SK-N-SH (cell line): ENCODE measurements at regions not wholly inside any gene's neighbourhood (a gene's known extent, or its start where the extent isn't known, plus 50 kb on each side); places are given as distances from the start of the nearest gene placed in this dataset.

Experiments
- CTCF ChIA-PET: fragments of 300-600, 350-600 bp; formaldehyde crosslinking; extraction: SDS; loops from one replicate; lab custom pipeline; 2021; lab: Yijun Ruan, JAX
- POLR2A ChIA-PET: fragments of 350-600 bp; sonication (Branson Sonifier 250); formaldehyde crosslinking; extraction: SDS; loops from one replicate; lab custom pipeline; 2020; ENCODE audit warnings: antibody characterized with exemption, inconsistent platforms; lab: Yijun Ruan, JAX
- DNase-seq: peaks from one replicate; pipeline ENCODE4 v3.0.0; 2012
- H2AFZ ChIP-seq: fragments of 200-600 bp; sonication (generic); 2 replicates; pipeline ENCODE4 v1.8.1; 2016; ENCODE audit warnings: antibody characterized with exemption, mild to moderate bottlenecking, low read depth
- H3F3A ChIP-seq: fragments of 200-600 bp; sonication (generic); replicated peaks from 2 replicates; pipeline ENCODE3; 2016; ENCODE audit warnings: antibody characterized with exemption, mild to moderate bottlenecking; ENCODE audit not compliant: insufficient read depth
- H3K27ac ChIP-seq, 2 experiments: fragments of 200-500 bp in 1 of 2; fragments of 200-600 bp in 1 of 2; sonication (Bioruptor generic) in 1 of 2; sonication (generic), shearing (Covaris generic) in 1 of 2; 2 replicates each; pipeline versions ENCODE4 v1.5.1 to v1.6.1; 2014 to 2016; ENCODE audit warnings: low read depth in 2 of 2, inconsistent platforms in 1 of 2, low read length in 1 of 2, mild to moderate bottlenecking in 1 of 2, mixed read lengths in 1 of 2
- H3K27me3 ChIP-seq: fragments of 200-600 bp; sonication (generic), shearing (Covaris generic); 2 replicates; pipeline ENCODE4 v1.6.1; 2016; ENCODE audit warnings: mixed run types; ENCODE audit not compliant: insufficient read depth
- H3K36me3 ChIP-seq, 2 experiments: fragments of 200-500 bp in 1 of 2; fragments of 200-600 bp in 1 of 2; sonication (Bioruptor generic) in 1 of 2; sonication (generic) in 1 of 2; replicated peaks in 1 of 2; 2 replicates each; pipeline versions ENCODE3 to v1.5.1; 2014 to 2016; ENCODE audit warnings: low read length in 1 of 2, mild to moderate bottlenecking in 1 of 2; ENCODE audit not compliant: insufficient read depth in 2 of 2, control insufficient read depth in 1 of 2
- H3K4me1 ChIP-seq, 2 experiments: fragments of 200-500 bp in 1 of 2; fragments of 200-600 bp in 1 of 2; sonication (Bioruptor generic) in 1 of 2; sonication (generic), shearing (Covaris generic) in 1 of 2; 2 replicates each; pipeline versions ENCODE4 v1.5.1 to v1.6.1; 2014 to 2016; ENCODE audit warnings: low read depth in 1 of 2, low read length in 1 of 2, mixed run types in 1 of 2; ENCODE audit not compliant: insufficient read depth in 2 of 2, control insufficient read depth in 1 of 2
- H3K4me2 ChIP-seq: fragments of 200-600 bp; sonication (generic), shearing (Covaris generic); 2 replicates; pipeline ENCODE4 v1.6.1; 2017; ENCODE audit warnings: mixed run types
- H3K4me3 ChIP-seq, 2 experiments: fragments of 200-500 bp in 1 of 2; fragments of 200-600 bp in 1 of 2; sonication (Bioruptor generic) in 1 of 2; sonication (generic), shearing (Covaris generic) in 1 of 2; 2 replicates each; pipeline versions ENCODE4 v1.5.1 to v1.8.1; 2014 to 2016; ENCODE audit warnings: low read depth in 2 of 2, inconsistent platforms in 1 of 2, low read length in 1 of 2, mild to moderate bottlenecking in 1 of 2, mixed read lengths in 1 of 2, moderate library complexity in 1 of 2
- H3K79me2 ChIP-seq: fragments of 200-600 bp; sonication (generic); 2 replicates; pipeline ENCODE4 v1.8.1; 2017; ENCODE audit warnings: mild to moderate bottlenecking; ENCODE audit not compliant: insufficient read depth
- H3K9ac ChIP-seq: fragments of 200-600 bp; sonication (generic); 2 replicates; pipeline ENCODE4 v1.6.1; 2017; ENCODE audit warnings: mixed run types
- H3K9me2 ChIP-seq: fragments of 200-600 bp; sonication (generic); 2 replicates; pipeline ENCODE4 v1.6.1; 2017; ENCODE audit warnings: mixed run types
- H3K9me3 ChIP-seq: fragments of 200-600 bp; sonication (generic); 2 replicates; pipeline ENCODE4 v1.6.1; 2017; ENCODE audit warnings: mixed run types, mild to moderate bottlenecking, moderate library complexity
- H4K20me1 ChIP-seq: fragments of 200-600 bp; sonication (generic); 2 replicates; pipeline ENCODE4 v1.6.1; 2017; ENCODE audit warnings: mild to moderate bottlenecking, mixed run types; ENCODE audit not compliant: insufficient read depth
- CHD2 ChIP-seq: fragments of 150-350 bp; IDR thresholded peaks from 2 replicates; pipeline ENCODE4 v1.6.1; 2018; ENCODE audit warnings: low read length; ENCODE audit not compliant: partially characterized antibody
- CTCF ChIP-seq: fragments of 200-600 bp; sonication (generic); IDR thresholded peaks from 2 replicates; pipeline ENCODE4 v1.6.1; 2017; ENCODE audit warnings: antibody characterized with exemption, mild to moderate bottlenecking, moderate library complexity
- EP300 ChIP-seq, 2 experiments: IDR thresholded peaks; 2 replicates each; pipeline versions ENCODE4 v1.4.0 to v1.6.1; 2012; ENCODE audit warnings: borderline replicate concordance in 1 of 2, low read depth in 1 of 2, low read length in 1 of 2
- EZH2phosphoT487 ChIP-seq: fragments of 200-600 bp; sonication (generic); IDR thresholded peaks from 2 replicates; pipeline ENCODE4 v1.6.1; 2017; ENCODE audit warnings: low read depth, mixed run types, mild to moderate bottlenecking, antibody characterized with exemption, moderate library complexity, borderline replicate concordance
- GABPA ChIP-seq: IDR thresholded peaks from 2 replicates; pipeline ENCODE4 v1.4.0; 2012; ENCODE audit warnings: low read depth, mild to moderate bottlenecking
- IRF3 ChIP-seq: fragments of 150-350 bp; IDR thresholded peaks from 2 replicates; pipeline ENCODE4 v1.6.1; 2016; ENCODE audit warnings: mild to moderate bottlenecking, low read depth, low read length
- JUND ChIP-seq: IDR thresholded peaks from 2 replicates; pipeline ENCODE4 v1.4.0; 2012
- MAX ChIP-seq: IDR thresholded peaks from 2 replicates; pipeline ENCODE4 v1.4.0; 2012; ENCODE audit warnings: low read depth
- MEF2A ChIP-seq: IDR thresholded peaks from 2 replicates; pipeline ENCODE4 v1.4.0; 2012; ENCODE audit warnings: low read depth, borderline replicate concordance
- MXI1 ChIP-seq: IDR thresholded peaks from 2 replicates; pipeline ENCODE4 v1.6.1; 2012; ENCODE audit warnings: mild to moderate bottlenecking, low read depth, low read length, improper control_type of control experiment
- NFIC ChIP-seq: IDR thresholded peaks from 2 replicates; pipeline ENCODE4 v1.4.0; 2012; ENCODE audit warnings: borderline replicate concordance
- NRF1 ChIP-seq: IDR thresholded peaks from 2 replicates; pipeline ENCODE4 v1.6.1; 2012; ENCODE audit warnings: low read depth, mild to moderate bottlenecking, low read length
- PBX3 ChIP-seq: IDR thresholded peaks from 2 replicates; pipeline ENCODE4; 2012
- POLR2AphosphoS5 ChIP-seq: IDR thresholded peaks from 2 replicates; pipeline ENCODE4 v1.6.1; 2012; ENCODE audit warnings: low read depth, low read length
- RAD21 ChIP-seq: IDR thresholded peaks from 2 replicates; pipeline ENCODE4 v1.6.1; 2012; ENCODE audit warnings: mild to moderate bottlenecking, low read length
- RCOR1 ChIP-seq: fragments of 150-350 bp; IDR thresholded peaks from 2 replicates; pipeline ENCODE4 v1.6.1; 2017; ENCODE audit warnings: antibody characterized with exemption, low read length
- REST ChIP-seq: IDR thresholded peaks from 2 replicates; pipeline ENCODE4 v1.6.1; 2012; ENCODE audit warnings: mild to moderate bottlenecking, low read depth, low read length, moderate library complexity
- RFX5 ChIP-seq: IDR thresholded peaks from 2 replicates; pipeline ENCODE4 v1.6.1; 2012; ENCODE audit warnings: mild to moderate bottlenecking, improper control_type of control experiment, low read length
- RXRA ChIP-seq: IDR thresholded peaks from 2 replicates; pipeline ENCODE4 v1.4.0; 2012; ENCODE audit warnings: low read depth, mild to moderate bottlenecking, borderline replicate concordance
- SIN3A ChIP-seq: IDR thresholded peaks from 2 replicates; pipeline ENCODE4 v1.6.1; 2012; ENCODE audit warnings: low read depth, mild to moderate bottlenecking, low read length, moderate library complexity, borderline replicate concordance
- TCF12 ChIP-seq: IDR thresholded peaks from 2 replicates; pipeline ENCODE4 v1.4.0; 2012
- TEAD4 ChIP-seq: IDR thresholded peaks from 2 replicates; pipeline ENCODE4 v1.4.0; 2012; ENCODE audit warnings: mild to moderate bottlenecking, borderline replicate concordance; ENCODE audit not compliant: insufficient read depth
- USF2 ChIP-seq: fragments of 150-350 bp; IDR thresholded peaks from 2 replicates; pipeline ENCODE4 v1.6.1; 2017; ENCODE audit warnings: antibody characterized with exemption, low read length, low read depth, borderline replicate concordance
- YY1 ChIP-seq: IDR thresholded peaks from 2 replicates; pipeline ENCODE4 v1.4.0; 2012; ENCODE audit warnings: low read depth, mild to moderate bottlenecking
- WGBS: methylation state at CpG from one replicate; pipeline ENCODE4 v1.1.6; 2017; ENCODE audit warnings: low lambda C conversion rate; 5-methylcytosine and 5-hydroxymethylcytosine counted together

GRCh38 chr10:36730316-36730715 is 395.1 kb upstream of the ANKRD30A start (continued):
- TF ChIP-seq CTCF (no peak), RAD21 (no peak), NFIC (no peak), JUND (no peak), EP300 (IDR thresholded peaks at IDR 0.05; ENCODE audit: borderline replicate concordance in 1 of 2, low read depth in 1 of 2, low read length in 1 of 2) (no peak), POLR2AphosphoS5 (no peak), MXI1 (no peak), REST (no peak), YY1 (no peak), MEF2A (no peak), RXRA (no peak), TCF12 (no peak)
- TF ChIP-seq, all 33 proteins: peak for 0

GRCh38 chr10:36728626-36729025 is 396.8 kb upstream of the ANKRD30A start:
- CTCF ChIA-PET = no interaction called here
- TF ChIP-seq PBX3 (no peak), NRF1 (no peak), IRF3 (no peak), TCF12 (no peak), MEF2A (no peak), CHD2 (no peak), MAX (no peak), SIN3A (no peak), NFIC (no peak), RFX5 (no peak), RCOR1 (no peak), USF2 (no peak), EZH2phosphoT487 (no peak), TEAD4 (no peak), GABPA (no peak), MXI1 (no peak)
- TF ChIP-seq, all 33 proteins: peak for 0
- no peak overlapping the region for H3K27ac ChIP-seq
- WGBS = 75% methylated on average over 2 of the region's 2 CpGs
- H3K9me2 ChIP-seq = no peaks in the 10 kb centered on the region
- H3K9ac ChIP-seq = no peak overlapping the region
- H3K4me1 ChIP-seq = peaks cover 0 to 9% of the 10 kb centered on the region in 2 experiments; a peak in 1 of 4 replicates
- no peaks in the 10 kb centered on the region for H3K9me3 ChIP-seq
- H3F3A ChIP-seq = peaks cover 14% of the 10 kb centered on the region
- POLR2A ChIA-PET = no interaction called here
- no peaks in the 10 kb centered on the region for H3K27me3 ChIP-seq
- H2AFZ ChIP-seq = no peak overlapping the region
- DNase-seq = no peak
- H4K20me1 ChIP-seq = no peaks in the 10 kb centered on the region
- no peak overlapping the region for H3K4me2 ChIP-seq
- H3K36me3 ChIP-seq = no peaks in the 10 kb centered on the region
- no peak overlapping the region for H3K4me3 ChIP-seq
- H3K79me2 ChIP-seq = no peaks in the 10 kb centered on the region
